22Rv1 (cell line): ENCODE measurements at regions not wholly inside any gene's neighbourhood (a gene's known extent, or its start where the extent isn't known, plus 50 kb on each side); places are given as distances from the start of the nearest gene placed in this dataset.

Experiments
- CTCF ChIP-seq: fragments of 450-650 bp; IDR thresholded peaks from 2 replicates; pipeline ENCODE4 v1.5.1; 2017; ENCODE audit warnings: mild to moderate bottlenecking
- ZFX ChIP-seq: fragments of 450-650 bp; IDR thresholded peaks from 2 replicates; pipeline ENCODE4 v1.6.1; 2017; ENCODE audit warnings: antibody characterized with exemption, borderline replicate concordance

- TF ChIP-seq CTCF (no peak), ZFX (no peak)
Observed at GRCh38 chr2:107775211-107775610, 51.5 kb upstream of the RGPD4 start.
